NT2/D1 (cell line): ENCODE measurements at regions not wholly inside any gene's neighbourhood (a gene's known extent, or its start where the extent isn't known, plus 50 kb on each side); places are given as distances from the start of the nearest gene placed in this dataset.

ENCODE experiments used
- YY1 ChIP-seq: IDR thresholded peaks from 2 replicates; pipeline ENCODE4 v1.6.1; 2011; ENCODE audit not compliant: insufficient read length, insufficient read depth
- ZNF274 ChIP-seq: IDR thresholded peaks from 2 replicates; pipeline ENCODE4 v1.6.1; 2011; ENCODE audit warnings: mild to moderate bottlenecking, low read depth, low read length

DNA sequence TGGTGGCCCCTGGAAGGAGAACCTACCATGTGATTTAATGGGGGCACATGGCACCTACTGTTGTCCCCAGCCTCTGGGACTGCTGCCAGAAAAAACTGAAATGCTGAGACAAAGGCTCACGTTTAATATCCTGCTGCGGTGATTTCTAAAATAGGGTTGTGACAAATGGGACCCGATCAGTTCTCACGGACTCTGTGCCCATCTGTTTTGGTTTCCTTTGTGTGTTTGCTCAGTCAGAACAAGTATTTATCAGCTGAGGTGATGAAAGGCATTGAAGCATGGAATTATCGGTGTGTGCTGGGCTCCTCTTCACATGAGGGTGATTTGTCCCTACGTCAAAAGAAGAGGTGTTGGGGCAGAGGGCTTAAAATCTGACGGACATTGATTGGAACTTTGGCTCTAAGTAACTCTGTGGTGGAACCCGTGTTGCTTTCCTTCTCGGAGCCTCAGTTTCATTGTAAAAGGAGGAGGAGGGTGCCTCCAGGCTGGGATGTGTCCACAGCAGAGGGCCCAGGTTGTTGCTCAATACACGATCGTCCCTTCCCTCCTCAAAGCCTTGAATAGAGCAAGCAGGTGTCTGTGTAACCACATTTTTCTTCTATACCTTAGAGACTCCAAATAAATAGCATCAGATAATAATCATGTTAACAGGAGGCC lies 283.3 kb upstream of the RGMA start:
- no peak for TF ChIP-seq ZNF274
- no peak for TF ChIP-seq YY1
